Osteocyte (in vitro differentiated cells): ENCODE measurements at regions not wholly inside any gene's neighbourhood (a gene's known extent, or its start where the extent isn't known, plus 50 kb on each side); places are given as distances from the start of the nearest gene placed in this dataset.

ENCODE experiments used
- DNase-seq: peaks from one replicate; pipeline ENCODE4 v3.0.0; 2021; ENCODE audit warnings: mixed read lengths; ENCODE audit not compliant: unreplicated experiment; ENCODE audit errors: extremely low spot score
- H3K27ac Mint-ChIP-seq: one replicate; pipeline ENCODE4 v1.8.0; 2021; ENCODE audit warnings: mild to moderate bottlenecking, mixed read lengths; ENCODE audit not compliant: unreplicated experiment
- H3K27me3 Mint-ChIP-seq: one replicate; pipeline ENCODE4 v1.8.0; 2021; ENCODE audit warnings: mixed read lengths; ENCODE audit not compliant: unreplicated experiment
- H3K36me3 Mint-ChIP-seq: one replicate; pipeline ENCODE4 v1.8.0; 2021; ENCODE audit warnings: mixed read lengths; ENCODE audit not compliant: unreplicated experiment
- H3K4me1 Mint-ChIP-seq: one replicate; pipeline ENCODE4 v1.8.0; 2021; ENCODE audit warnings: mixed read lengths; ENCODE audit not compliant: unreplicated experiment
- H3K4me3 Mint-ChIP-seq: one replicate; pipeline ENCODE4 v1.8.0; 2021; ENCODE audit warnings: mild to moderate bottlenecking, moderate library complexity, mixed read lengths; ENCODE audit not compliant: unreplicated experiment
- H3K9me3 Mint-ChIP-seq: one replicate; pipeline ENCODE4 v1.8.0; 2021; ENCODE audit warnings: mixed read lengths; ENCODE audit not compliant: unreplicated experiment
- TF ChIP-seq, protein P1 (sequence below): fragments of 200-600 bp; sonication (generic); IDR thresholded peaks from 2 replicates; pipeline ENCODE4 v1.5.0; 2021; ENCODE audit warnings: antibody characterized with exemption, mild to moderate bottlenecking, moderate library complexity

DNA sequence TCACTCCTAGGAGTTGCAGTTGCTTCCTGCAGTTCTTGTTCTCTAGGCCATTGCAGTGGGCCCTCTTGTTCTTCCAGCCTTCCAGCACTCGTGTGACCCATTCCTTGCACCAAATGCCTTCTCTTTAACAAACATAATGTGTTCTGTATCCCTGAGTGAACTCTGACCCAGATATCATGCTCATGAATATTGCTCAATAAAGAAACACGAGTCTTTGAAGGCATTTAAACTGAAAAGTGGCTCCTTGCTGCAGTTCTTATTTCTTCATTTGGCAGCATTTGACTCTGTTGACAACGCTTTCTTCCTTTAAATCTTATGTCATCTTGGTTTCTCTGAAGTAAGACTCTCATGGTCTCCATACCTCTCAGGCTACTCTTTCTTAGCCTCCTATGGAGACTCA lies 100.7 kb upstream of the PDE4B start:
- peaks cover 5% of the 10 kb centered on the region for H3K4me1 Mint-ChIP-seq

DNA sequence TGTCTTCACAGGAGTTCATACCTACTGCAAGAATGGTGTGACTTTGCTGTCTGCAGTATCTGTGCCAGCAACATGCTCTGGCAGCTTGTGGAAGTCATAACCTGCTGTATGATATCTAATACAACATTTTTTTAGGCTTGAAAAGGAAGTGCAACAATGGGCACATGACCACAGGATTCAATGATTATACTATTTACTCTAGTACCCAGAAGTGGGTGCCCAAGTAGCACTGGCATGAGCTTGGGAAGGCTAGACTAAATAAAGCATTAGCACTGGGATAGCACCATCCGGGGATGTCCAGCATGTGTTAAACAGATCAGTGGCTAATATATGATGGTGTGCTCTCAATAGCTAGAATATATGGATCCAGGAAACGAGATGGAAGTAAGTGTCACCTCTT lies 98.6 kb upstream of the PDE4B start:
- no peaks in the 10 kb centered on the region for H3K4me1 Mint-ChIP-seq
- peaks cover 33% of the 10 kb centered on the region for H3K27me3 Mint-ChIP-seq
- TF ChIP-seq, protein P1, sequence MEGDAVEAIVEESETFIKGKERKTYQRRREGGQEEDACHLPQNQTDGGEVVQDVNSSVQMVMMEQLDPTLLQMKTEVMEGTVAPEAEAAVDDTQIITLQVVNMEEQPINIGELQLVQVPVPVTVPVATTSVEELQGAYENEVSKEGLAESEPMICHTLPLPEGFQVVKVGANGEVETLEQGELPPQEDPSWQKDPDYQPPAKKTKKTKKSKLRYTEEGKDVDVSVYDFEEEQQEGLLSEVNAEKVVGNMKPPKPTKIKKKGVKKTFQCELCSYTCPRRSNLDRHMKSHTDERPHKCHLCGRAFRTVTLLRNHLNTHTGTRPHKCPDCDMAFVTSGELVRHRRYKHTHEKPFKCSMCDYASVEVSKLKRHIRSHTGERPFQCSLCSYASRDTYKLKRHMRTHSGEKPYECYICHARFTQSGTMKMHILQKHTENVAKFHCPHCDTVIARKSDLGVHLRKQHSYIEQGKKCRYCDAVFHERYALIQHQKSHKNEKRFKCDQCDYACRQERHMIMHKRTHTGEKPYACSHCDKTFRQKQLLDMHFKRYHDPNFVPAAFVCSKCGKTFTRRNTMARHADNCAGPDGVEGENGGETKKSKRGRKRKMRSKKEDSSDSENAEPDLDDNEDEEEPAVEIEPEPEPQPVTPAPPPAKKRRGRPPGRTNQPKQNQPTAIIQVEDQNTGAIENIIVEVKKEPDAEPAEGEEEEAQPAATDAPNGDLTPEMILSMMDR: no peak
- no peaks in the 10 kb centered on the region for H3K9me3 Mint-ChIP-seq
- no peak overlapping the region for H3K4me3 Mint-ChIP-seq
- H3K36me3 Mint-ChIP-seq: no peaks in the 10 kb centered on the region
- DNase-seq: no peak
- no peak overlapping the region for H3K27ac Mint-ChIP-seq

More for the DNA sequence above, 100.7 kb upstream of the PDE4B start:
- peaks cover 19% of the 10 kb centered on the region for H3K27me3 Mint-ChIP-seq
- TF ChIP-seq, protein P1: no peak
- DNase-seq: no peak
- H3K27ac Mint-ChIP-seq: no peak overlapping the region
- no peaks in the 10 kb centered on the region for H3K36me3 Mint-ChIP-seq
- H3K9me3 Mint-ChIP-seq: no peaks in the 10 kb centered on the region
- H3K4me3 Mint-ChIP-seq: no peak overlapping the region

DNA sequence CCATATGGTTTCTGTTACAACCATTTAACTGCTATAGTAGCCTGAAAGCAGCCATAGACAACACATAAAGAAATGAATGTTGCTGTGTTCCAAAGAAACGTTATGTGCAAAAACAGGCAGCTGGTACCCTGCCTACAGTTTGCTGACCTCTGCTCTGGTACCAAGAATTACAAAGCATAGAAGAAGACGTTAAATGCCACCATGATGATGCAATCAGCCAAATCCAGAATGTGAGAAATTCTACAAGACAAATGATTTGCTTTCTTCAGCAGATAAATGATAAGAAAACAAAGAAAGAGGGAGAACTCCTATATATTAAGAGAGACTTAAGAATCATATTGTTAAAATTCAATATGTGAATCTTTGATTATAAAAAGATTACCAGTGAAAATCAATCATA lies 97.8 kb upstream of the PDE4B start:
- H3K27me3 Mint-ChIP-seq: peaks cover 34% of the 10 kb centered on the region
- H3K36me3 Mint-ChIP-seq: no peaks in the 10 kb centered on the region
- H3K4me1 Mint-ChIP-seq: no peaks in the 10 kb centered on the region
- H3K9me3 Mint-ChIP-seq: no peaks in the 10 kb centered on the region
- no peak overlapping the region for H3K27ac Mint-ChIP-seq
- TF ChIP-seq, protein P1: no peak
- DNase-seq: no peak
- no peak overlapping the region for H3K4me3 Mint-ChIP-seq

DNA sequence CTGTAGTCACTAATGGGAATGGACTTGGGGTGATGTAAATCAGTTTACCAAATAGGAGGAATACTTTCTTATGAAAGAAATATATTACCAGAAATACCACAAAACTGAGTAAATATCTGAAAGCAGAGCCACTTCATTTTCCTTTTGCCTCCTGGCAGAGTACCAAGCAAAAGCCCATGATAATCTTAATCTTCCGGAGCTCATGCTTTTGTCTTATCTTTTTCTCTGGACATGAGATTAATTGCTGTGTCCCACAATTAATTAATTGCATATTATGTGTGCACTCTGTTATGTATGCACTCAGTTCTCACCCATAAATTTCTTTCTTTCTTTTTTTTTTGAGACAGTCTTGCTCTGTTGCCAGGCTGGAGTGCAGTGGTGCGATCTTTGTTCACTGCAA lies 94.1 kb upstream of the PDE4B start:
- Mint-ChIP-seq H3K4me1 (no peaks in the 10 kb centered on the region), H3K27me3 (peaks cover 61% of the 10 kb centered on the region), H3K36me3 (no peaks in the 10 kb centered on the region), H3K9me3 (no peaks in the 10 kb centered on the region), H3K27ac (no peak overlapping the region), H3K4me3 (no peak overlapping the region)
- TF ChIP-seq, protein P1: no peak
- no peak for DNase-seq

DNA sequence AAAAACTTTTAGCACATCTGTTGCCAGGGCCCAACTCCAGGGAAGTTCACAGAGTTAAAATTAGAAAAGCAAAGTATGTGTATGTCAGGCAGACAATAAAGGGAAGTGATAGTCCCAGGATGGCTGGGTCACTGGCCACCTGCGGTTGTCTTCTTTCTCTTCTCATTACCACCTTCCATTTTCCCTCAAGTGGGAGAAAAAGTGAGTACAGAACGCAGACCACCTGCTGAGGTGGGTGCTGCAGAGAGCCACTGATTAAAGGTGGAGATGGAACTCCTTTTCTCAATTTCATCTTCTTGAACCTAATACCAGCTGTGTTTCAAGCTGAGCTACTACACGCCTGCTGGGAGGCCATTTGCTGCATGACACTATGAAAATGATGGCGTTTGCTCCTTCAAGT lies 88.8 kb upstream of the PDE4B start:
- peaks cover 69% of the 10 kb centered on the region for H3K27me3 Mint-ChIP-seq
- H3K36me3 Mint-ChIP-seq: no peaks in the 10 kb centered on the region
- DNase-seq: no peak
- no peaks in the 10 kb centered on the region for H3K9me3 Mint-ChIP-seq
- no peaks in the 10 kb centered on the region for H3K4me1 Mint-ChIP-seq
- no peak overlapping the region for H3K27ac Mint-ChIP-seq
- TF ChIP-seq, protein P1: no peak
- no peak overlapping the region for H3K4me3 Mint-ChIP-seq
